ENCODE measurements at regions not wholly inside any gene's neighbourhood (a gene's known extent, or its start where the extent isn't known, plus 50 kb on each side); places are given as distances from the start of the nearest gene placed in this dataset.

GRCh38 chrX:39525758-39526157, 572.0 kb downstream of the BCOR start:
- H3K4me2 ChIP-seq: no peak overlapping the region
- WGBS (ENCODE audit: low lambda C conversion rate): 10% methylated on average over 3 of the region's 3 CpGs
- CTCF ChIA-PET: no interaction called here
- no peaks in the 10 kb centered on the region for H3K79me2 ChIP-seq (ENCODE audit: insufficient read depth)
- no peak overlapping the region for H3K4me3 ChIP-seq (ENCODE audit: low read depth in 2 of 2, low read length in 1 of 2)
- H3K9me3 ChIP-seq: no peaks in the 10 kb centered on the region
- H4K20me1 ChIP-seq (ENCODE audit: insufficient read depth): no peaks in the 10 kb centered on the region
- no peak overlapping the region for H3K9ac ChIP-seq
- POLR2A ChIA-PET: no interaction called here
- DNase-seq: no peak
- TF ChIP-seq TCF12 (IDR thresholded peaks at IDR 0.05) (no peak), ELF1 (IDR thresholded peaks at IDR 0.05) (no peak), YY1 (IDR thresholded peaks at IDR 0.05; ENCODE audit: low read depth) (no peak), EP300 (IDR thresholded peaks at IDR 0.05; ENCODE audit: borderline replicate concordance in 1 of 2, low read depth in 1 of 2, low read length in 1 of 2) (no peak), RAD21 (IDR thresholded peaks at IDR 0.05; ENCODE audit: low read length) (no peak), JUND (IDR thresholded peaks at IDR 0.05) (no peak), TEAD4 (IDR thresholded peaks at IDR 0.05; ENCODE audit: borderline replicate concordance, insufficient read depth) (no peak), MEF2A (IDR thresholded peaks at IDR 0.05; ENCODE audit: borderline replicate concordance, low read depth) (no peak), PBX3 (IDR thresholded peaks at IDR 0.05) (no peak), SMC3 (IDR thresholded peaks at IDR 0.05; ENCODE audit: low read depth, low read length) (no peak), SIN3A (IDR thresholded peaks at IDR 0.05; ENCODE audit: borderline replicate concordance, low read depth, low read length) (no peak), CTCF (IDR thresholded peaks at IDR 0.05) (no peak), CHD2 (IDR thresholded peaks at IDR 0.05; ENCODE audit: low read length, partially characterized antibody) (no peak), REST (IDR thresholded peaks at IDR 0.05; ENCODE audit: low read depth, low read length) (no peak), RCOR1 (IDR thresholded peaks at IDR 0.05; ENCODE audit: low read length) (no peak), FOXM1 (IDR thresholded peaks at IDR 0.05; ENCODE audit: low read depth) (no peak), NRF1 (IDR thresholded peaks at IDR 0.05; ENCODE audit: low read depth, low read length) (no peak), NFIC (IDR thresholded peaks at IDR 0.05; ENCODE audit: borderline replicate concordance) (no peak), POLR2AphosphoS5 (IDR thresholded peaks at IDR 0.05; ENCODE audit: low read depth, low read length) (no peak)
- no peaks in the 10 kb centered on the region for H3F3A ChIP-seq (replicated peaks; ENCODE audit: insufficient read depth)
- H3K27ac ChIP-seq (ENCODE audit: low read depth in 2 of 2, low read length in 1 of 2): no peak overlapping the region
- H3K27me3 ChIP-seq (ENCODE audit: insufficient read depth): no peaks in the 10 kb centered on the region; the same call in 1 of the 2 replicates
- no peaks in the 10 kb centered on the region for H3K36me3 ChIP-seq (replicated peaks in 1 of 2; ENCODE audit: control insufficient read depth in 1 of 2, insufficient read depth in 2 of 2, low read length in 1 of 2)
- no peaks in the 10 kb centered on the region for H3K9me2 ChIP-seq
- H3K4me1 ChIP-seq (ENCODE audit: control insufficient read depth in 1 of 2, insufficient read depth in 2 of 2, low read depth in 1 of 2, low read length in 1 of 2): no peaks in the 10 kb centered on the region; a peak in 1 of 4 replicates
- no peak overlapping the region for H2AFZ ChIP-seq (ENCODE audit: low read depth)
